IPS-NIHi7 (cell line): ENCODE measurements at regions not wholly inside any gene's neighbourhood (a gene's known extent, or its start where the extent isn't known, plus 50 kb on each side); places are given as distances from the start of the nearest gene placed in this dataset.
A peak's percentile ranks its signal among the peaks of the same experiment; 100 is the strongest.

ENCODE experiments used
- DNase-seq: peaks from one replicate; pipeline ENCODE4 v3.0.0; 2012; ENCODE audit warnings: mixed read lengths; ENCODE audit errors: extremely low spot score

DNA sequence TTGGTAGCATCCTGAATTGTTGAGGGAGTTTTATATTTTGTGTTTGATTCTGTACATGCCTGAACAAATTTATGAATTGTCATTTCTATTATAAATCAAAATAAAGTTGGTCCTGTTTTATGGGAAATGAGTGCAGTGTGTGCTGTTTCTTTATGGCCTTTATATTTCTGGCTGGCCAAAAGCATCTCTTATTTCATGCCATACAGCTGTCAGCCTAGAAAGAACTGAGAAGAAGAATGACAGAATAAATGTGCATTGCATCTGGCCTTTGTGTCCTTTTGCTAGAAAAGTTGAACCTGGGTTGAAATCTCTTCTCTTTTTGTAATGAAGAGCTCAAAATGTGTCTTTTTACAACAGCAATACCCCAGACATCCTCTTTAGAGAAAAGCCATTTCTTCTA, 474.7 kb upstream of the LRATD1 start:
- no peak for DNase-seq

DNA sequence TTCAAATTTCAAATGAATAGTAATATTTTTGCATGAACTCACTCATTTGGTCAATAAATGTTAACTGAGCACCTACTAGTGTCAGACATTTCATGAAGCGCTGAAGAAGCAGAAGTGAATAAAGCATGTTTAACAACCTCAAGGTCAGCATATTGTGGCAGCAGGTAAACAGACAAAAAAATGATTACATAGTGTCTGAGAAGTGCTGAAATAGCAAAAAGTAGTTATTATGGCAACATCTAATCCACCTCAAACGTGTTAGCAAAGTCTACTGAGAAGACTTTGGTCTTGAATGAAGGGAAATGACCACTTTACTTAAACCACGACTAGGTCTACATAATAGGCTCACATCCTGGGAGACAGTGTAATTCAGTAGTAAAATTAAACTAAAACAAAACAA, 452.2 kb upstream of the LRATD1 start:
- DNase-seq, result no peak

DNA sequence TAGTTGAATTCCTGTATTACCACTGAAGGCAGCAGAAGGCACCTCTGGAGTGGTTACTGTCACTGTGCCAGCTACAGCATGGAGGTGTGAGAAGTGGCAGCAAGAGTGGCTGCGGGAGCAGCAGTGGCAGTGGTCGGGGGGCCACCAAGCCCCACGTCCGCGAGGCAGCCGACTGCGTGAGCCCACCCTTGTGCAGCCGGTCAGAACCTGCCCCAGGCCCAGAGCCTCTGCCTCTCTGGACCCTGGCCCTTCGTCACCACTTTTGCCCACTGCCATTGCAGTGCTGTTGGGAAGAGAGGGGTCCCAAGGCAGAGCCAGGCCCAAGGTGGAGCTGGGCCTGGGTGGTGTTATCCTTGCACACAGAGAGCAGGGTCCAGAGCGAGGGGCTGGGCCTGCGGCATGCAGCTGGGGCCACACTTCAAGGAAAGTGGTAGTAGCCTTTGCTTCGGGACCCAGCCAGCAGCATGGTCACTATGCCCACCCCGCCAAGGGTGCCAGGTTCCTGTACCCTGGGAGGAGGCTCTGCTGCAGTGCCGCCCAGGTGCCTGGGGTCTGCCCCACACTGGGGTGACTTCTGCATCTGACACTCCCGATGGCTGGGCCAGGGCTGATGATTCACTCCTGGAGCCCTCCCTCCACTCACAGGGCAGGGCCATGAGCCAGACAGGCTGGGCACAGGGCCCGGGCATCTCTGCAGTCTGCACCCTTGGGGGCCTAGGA, 450.1 kb upstream of the LRATD1 start:
- DNase-seq, result no peak

DNA sequence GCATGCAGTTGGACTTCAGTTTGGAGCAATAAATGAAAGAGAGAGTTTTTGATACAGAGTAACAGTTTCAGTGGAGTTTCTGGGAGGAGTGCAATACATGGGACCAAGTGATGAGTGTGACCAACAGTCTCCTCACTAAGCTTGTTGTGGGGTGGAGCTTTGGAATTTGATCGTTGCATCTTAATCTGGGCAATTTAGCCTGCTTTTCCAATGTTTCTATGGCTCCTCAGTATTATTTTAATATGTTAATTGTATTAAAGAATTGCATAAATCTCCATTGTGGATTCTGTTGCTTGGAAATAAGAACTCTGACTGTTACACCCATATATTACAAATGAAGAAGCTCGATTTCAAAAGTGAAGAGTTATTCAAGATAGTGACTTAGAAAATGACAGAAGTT, 446.6 kb upstream of the LRATD1 start:
- no peak for DNase-seq

DNA sequence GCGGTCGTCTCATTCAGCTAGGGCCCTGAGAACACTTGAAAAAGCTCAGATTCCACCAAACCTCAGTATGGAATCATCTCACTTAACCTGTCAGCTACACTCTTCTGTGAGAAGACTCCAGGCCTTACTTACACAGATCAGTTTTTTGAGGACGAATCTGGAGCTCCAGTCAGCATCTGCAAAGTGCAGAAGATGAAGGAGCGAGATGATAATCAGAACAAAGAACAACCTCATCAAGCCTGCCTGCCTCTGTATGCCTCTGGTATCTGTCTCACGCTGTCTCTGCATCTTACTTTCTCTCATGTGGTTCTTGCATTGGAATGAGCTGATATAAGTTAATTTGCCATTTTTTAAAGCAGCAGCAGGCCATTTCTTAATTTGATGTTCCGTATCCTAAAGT, 444.1 kb upstream of the LRATD1 start:
- DNase-seq, result no peak

DNA sequence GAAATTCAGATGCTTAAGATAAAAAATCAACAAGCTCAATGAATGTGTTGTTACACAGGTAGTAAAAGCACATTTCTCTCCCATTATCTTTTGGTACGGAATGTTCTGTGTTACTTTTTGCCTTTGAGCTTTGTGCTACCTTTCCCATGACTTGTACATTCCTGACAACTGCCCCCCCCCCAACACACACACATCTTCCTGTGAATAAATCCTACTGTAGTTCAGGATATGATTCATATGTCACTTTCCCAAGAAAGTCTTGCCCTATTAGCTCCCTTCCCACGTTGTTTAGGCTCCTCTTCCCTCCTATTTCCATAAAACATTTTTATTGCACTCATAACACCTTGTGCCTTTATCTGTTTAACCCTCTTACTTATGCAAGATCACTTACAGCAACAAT, 442.6 kb upstream of the LRATD1 start:
- no peak for DNase-seq

DNA sequence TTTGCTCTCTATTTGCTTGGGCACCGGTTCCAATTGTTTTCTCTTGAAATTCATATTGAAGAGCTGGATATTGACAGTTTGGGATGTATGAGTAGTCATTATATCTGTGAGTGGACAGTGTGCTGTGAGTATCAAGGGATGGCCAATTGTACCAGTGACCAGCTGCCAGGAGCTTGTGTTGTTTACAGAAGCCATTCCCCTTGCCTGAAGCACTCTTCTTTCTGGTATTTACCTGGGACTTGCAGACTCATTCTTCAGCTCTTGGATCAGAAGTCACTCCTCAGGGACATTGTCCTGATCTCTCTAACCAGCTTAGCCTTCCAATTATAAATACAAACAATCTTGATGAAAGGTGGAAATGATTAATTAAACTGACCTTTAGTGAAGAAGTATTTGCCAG, 438.3 kb upstream of the LRATD1 start:
- no peak for DNase-seq

DNA sequence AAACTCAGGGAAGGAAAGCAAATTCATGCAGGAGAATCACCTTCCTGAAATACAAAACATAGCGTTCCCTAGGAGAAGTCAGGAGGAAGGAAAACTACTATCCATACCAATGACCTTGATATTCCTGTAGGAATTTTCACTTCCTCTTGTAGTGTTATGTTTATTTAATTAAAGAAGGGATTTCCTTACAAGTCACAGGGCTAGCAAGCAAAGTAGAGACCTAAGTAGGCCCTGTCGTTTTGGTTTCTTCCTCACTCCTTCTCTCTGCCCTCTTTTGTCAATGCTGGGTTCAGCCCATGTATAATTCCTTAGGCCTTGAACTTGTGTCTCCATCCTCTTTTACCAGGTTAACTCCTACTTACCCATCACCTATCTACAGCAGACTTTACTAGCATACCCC, 435.2 kb upstream of the LRATD1 start:
- no peak for DNase-seq

DNA sequence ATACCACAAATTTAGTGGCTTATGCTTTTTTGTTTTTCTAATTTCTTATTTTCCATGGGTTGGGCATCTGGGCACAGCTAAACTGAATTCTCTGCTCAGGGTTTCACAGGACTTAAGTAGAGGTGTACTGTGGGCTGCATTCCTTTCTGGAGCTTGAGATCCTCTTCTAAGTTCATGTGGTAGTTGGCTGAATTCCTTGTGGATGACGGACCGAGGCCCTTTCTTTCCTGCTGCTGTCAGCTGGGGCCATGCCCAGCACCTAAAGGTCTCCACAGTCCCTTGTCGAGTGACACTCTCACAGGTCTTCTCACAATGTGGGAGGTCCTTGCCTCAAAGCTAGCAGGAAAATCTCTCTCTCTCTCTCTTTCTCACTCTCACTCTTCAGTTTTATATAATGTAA, 433.5 kb upstream of the LRATD1 start:
- no peak for DNase-seq

DNA sequence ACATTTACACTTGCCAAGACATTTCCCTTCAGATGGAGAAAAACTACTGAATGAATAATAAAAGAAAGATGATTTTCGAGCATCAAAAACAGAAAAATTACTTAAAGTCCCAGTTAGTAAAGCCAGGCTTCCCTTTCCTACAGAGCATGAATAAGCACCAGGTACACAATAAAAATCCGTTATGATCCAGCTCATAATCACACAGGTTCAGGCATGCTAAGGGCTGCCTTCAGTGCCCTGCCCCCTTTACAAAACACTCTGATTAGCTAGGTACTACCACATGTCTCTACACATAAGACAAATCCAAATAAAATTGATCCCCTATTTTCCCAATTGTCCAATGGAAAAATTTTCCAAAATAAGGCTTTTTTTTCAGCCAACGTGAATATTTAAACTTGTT, 413.2 kb upstream of the LRATD1 start:
- DNase-seq, result no peak

DNA sequence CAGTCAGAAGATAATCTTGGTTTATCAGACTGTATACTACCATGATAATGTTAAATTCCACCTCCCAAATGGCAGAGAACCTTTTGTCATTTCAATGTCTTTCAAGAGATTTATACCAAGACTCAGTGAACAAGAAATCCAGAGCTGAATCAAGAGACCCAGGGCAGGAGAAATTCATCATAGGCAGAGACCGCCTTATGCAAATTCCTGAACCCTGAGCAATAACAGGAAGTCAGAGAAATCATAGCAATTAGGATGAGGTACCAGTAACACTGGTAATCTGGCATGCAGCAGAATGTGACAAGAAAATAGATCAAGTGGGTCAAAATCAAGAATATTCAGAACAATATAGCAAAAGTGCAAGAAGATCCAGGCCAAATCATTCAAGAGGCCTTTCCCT, 412.4 kb upstream of the LRATD1 start:
- no peak for DNase-seq

DNA sequence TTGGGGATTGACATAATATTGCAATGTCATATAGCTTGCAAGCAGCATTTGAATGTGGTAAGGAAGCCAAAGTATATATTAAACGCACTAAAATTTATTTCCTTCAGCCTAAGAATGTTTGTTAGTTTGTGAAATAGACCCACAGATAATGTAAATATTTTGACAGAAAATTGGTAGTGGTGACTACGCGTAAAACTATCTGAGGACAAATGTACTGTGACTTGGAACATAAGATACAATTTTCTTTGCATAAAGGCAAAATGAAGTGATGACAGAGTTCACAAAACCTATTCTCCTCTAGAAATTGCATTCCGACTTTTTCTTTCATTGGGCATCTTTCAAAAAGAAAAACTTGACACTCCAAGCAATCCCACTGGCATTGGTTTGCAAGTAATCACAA, 411.1 kb upstream of the LRATD1 start:
- no peak for DNase-seq

DNA sequence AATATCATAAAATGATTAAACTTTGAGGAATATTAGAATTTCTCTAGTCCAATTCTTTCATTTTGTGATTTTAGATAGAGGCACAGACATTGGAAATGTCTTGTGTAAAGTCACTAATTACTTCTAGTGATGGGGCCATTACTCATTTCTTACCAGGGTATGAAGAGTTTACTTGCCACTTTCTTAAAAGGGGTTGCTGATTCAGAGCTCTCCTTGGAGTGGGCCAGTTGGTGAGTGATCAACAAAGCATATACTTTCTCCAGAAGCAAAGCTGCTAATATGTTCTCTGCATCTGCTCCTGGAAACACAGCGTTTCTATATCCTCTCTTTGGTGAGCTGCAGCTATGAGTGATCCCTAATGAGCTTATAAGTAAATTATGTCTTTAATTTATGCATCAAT, 408.9 kb upstream of the LRATD1 start:
- DNase-seq, result no peak

DNA sequence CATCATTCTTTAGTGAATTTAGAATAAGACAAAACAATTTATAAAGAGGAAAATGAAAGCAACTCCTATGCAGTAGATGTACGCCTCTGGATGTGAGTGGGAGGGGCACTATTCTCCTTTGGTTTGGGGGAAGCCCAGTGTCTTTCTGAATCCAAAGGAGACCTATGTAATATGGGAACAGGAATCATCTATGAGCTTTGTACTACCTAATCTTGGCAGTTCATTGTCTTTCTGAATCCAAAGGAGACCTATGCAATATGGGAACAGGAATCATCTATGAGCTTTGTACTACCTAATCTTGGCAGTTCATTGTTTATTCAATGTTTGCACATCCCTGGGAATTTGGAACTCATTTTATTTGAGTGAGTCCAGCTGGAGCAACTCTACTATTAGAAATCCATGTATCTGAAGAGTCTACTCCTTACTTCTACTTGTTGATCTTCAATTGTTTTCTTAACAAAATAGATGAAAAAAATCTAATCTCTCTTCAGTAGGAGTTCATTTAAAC, 401.1 kb upstream of the LRATD1 start:
- DNase-seq, result no peak

DNA sequence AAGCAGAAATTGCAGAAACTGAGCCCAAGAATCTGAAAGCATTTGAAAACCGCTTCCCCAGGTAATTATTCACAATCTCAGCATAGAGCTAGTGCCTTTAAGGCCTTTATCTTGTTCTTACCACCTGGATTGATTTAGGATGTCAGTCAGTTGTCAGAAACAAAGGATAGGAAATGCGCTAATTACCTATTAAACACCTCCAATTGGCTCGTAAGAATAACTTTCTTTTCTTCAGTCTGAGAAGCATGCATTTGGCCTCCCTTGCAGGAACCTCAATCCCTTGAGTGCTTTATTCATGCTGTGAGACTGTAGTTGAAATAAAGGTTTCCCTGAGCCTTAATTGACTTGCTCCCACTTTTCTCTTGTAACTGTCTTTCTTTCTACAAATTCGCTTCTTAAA, 400.3 kb upstream of the LRATD1 start:
- DNase-seq, result peak; percentile 20

DNA sequence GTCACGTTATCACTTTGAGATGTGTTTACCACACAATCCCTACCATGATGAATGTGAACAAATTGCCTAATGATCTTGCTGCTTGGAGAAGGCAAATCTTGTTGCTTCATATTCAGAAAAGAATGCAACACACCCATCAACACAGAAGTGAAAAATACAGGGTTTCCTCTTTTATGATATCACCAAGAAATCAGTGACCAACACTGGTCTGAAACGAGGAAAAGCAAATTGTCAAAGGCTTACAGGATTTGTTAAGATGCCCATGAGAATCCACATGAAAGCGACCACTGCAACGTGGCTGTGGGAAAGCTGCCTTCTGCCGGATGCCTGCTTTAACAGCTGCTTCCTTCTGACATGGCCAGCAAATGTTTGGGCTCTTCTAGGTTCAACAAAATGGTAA, 397.6 kb upstream of the LRATD1 start:
- no peak for DNase-seq

DNA sequence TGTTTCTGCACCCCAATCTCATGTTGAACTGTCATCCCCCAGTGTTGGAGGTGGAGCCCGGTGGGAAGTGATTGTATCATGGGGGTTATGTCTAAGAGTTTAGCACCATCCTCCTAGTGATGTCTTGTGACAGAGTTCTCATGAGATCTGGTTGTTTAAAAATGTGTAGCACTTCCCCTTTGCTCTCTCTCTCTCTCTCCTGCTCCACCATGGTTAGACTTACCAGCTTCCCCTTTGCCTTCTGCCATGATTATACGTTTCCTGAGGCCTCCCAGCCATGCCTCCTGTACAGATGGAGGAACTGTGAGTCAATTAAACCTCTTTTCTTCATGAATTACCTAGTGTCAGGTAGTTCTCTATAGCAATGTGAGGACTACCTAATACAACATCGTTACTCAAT, 396.9 kb upstream of the LRATD1 start:
- no peak for DNase-seq

DNA sequence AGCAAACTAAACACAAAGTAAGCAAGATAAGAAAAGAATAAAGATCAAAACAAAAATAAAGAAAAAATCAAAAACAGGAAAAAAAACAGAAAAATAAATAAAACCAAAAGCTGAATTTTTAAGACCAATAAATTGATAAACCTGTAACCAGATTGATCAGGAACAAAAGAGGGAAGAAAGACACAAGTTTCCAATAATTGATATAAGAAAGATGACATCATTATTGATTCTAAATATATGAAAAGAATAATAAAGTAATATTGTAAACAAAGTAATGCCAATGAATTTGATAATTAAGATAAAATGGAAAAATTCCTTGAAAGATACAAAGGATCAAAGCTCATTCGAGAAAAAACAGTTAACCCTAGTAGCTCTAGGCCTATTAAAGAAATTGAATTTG, 394.6 kb upstream of the LRATD1 start:
- no peak for DNase-seq

DNA sequence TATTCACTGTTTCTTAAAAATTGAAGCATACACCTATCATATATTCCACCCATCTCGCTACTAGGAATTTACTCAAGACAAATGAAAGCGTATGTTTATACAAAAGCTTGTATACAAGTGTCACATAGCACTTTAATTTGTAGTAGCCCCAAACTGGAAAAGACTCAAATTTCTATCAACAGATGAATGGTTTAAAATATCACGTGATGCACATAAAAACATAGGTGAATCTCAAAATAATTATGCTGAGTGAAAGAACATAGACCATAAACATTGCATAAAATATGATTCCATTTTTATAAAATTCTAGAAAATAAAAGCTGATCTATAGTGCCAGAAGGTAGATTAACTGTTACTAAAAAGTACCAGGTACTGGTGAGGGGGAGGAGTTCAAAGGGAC, 392.9 kb upstream of the LRATD1 start:
- no peak for DNase-seq

DNA sequence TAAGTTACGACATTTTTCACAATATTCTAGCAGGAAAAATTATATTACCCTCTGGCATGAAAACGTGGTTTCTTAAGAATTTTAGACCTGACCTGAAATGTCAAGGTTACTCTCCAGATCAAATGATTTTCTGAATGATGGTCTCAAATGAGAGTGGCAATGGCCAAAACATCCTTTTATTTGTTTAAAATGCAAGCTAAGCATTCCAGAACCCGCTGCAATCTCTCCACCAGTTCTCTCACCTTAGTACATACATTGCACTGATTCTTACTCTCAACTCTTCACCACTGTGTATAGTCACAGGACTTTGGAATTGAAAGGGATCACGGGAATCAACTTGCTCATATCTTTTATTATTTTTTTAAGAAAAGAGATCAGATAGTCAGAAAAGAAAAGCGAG, 391.6 kb upstream of the LRATD1 start:
- no peak for DNase-seq

DNA sequence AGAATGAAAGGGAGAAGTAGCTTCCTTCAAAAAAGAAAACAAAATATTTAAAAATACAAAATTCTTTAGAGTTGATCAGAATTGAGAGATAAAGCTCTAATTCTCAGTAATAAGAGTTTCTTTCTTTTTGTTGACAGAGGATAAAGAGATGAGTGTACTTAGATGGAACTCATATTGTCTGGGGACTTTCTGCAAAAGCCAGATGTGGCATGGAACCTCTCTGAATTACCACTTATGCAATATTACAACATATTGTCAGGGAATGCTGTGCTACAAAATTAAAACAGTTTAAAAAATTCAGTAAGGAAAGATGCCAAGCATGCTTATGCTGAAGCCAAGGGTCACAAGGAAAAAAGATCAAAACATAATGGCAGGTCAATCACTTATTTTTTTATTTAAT, 386.6 kb upstream of the LRATD1 start:
- DNase-seq, result no peak

DNA sequence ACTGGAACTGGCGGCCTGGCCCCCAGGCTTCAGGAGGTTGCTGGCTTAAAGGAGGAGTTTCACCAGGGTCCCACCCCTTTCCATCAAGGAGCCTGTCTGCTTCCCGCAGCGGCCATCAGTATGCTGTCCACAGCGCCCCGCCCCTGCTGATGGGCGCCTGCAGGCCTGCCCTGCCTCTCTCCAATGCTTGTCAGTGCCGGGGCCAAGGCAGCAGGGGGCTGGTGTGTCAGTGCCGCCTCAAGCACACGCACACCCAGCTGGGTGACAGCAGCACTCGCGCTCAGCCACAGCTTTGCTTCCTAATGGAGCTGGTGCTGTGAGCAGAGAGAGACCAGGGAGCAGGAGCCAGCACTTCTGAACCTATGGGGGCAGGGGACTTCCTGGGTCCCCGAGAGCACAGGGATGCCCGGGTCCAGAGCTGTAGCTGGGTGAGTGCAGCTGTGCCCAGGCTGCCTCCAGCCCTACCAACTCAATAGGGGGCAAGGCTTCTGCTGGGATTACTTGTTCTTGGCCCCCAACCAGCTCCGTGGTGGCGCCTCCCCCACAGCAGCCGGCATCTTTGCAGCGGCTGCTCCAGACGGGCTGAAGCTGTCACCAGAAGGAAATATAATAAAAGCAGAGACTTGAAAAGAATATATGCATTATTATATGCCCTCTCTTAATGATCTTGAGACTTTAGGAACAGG, 377.2 kb upstream of the LRATD1 start:
- DNase-seq, result peak; percentile 53

DNA sequence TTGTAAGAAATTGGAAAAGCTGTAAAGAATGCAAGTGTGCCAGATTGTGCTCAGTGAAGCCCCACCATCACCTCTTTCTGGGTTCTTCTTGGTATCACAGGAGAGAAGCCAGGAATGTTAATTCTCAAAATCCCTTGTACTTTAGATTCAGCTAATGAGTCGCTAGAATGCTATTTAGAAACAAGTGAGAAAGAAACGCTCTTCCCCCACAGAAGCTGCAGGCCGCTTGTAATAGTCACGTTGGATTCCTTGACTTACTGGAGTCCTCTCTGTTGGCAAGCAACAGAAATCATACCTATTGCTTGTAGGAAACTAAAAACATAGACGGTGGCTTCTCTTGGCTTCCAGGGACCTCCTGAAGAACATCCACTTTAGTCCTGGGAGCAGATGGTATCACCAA, 375.6 kb upstream of the LRATD1 start:
- DNase-seq, result no peak
